ENCODE measurements at regions not wholly inside any gene's neighbourhood (a gene's known extent, or its start where the extent isn't known, plus 50 kb on each side); places are given as distances from the start of the nearest gene placed in this dataset.

DNA sequence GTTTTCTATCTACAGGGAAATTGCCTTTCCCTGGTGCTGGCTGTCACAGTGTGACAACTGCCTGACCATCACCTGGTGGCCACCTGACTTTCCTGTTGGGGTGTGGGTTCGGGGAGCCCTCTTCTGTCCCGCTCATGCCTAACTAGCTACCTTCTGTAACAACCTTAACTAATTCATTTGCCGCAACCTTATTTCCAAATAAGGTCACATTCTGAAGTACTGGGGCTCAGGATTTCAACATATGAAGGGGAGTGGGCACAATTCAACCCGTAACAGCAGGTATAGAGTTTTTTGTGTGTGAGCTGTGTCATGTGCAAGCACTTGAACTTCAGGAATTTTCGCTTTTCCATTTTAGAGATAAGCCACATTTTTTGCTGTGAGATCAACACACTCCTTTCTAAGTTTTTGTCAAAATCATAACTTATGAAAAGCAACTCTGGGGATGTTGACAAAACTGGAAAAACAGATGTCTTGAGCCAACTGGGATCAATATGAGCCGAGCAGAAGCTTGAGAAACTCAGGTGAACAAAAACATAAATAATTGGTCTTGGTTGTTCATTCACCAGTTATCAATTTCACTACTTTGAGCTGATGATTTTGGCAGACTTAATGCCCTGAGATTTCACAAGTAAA lies 242.0 kb upstream of the RGMA start:
- H3K79me1 ChIP-seq (ENCODE audit: low read depth, low read length), result no peaks in the 10 kb centered on the region
- H2BK5ac ChIP-seq (ENCODE audit: low read depth, low read length), result no peak overlapping the region
- H3K23ac ChIP-seq (ENCODE audit: insufficient read length), result no peak overlapping the region
- peaks cover 4% of the 10 kb centered on the region; the same call in 1 of the 2 replicates for H3K23me2 ChIP-seq (ENCODE audit: low read depth, low read length)
- no peak overlapping the region; the same call in 1 of the 2 replicates for H2BK12ac ChIP-seq (ENCODE audit: low read depth, low read length)
- no peak overlapping the region for H4K8ac ChIP-seq (ENCODE audit: extremely low read depth, insufficient read depth, low read length)
- H4K91ac ChIP-seq (replicated peaks; ENCODE audit: insufficient read length, low read length), result no peak overlapping the region
- H2BK15ac ChIP-seq (ENCODE audit: low read length), result no peak overlapping the region
- no peak overlapping the region for H3K14ac ChIP-seq (ENCODE audit: insufficient read length)
- H3K27ac ChIP-seq (ENCODE audit: low read depth, low read length), result no peak overlapping the region
- no peak overlapping the region for H3K18ac ChIP-seq (ENCODE audit: extremely low read depth, low read length)
- peaks cover 5 to 41% (median 31%) of the 10 kb centered on the region in 4 experiments for H3K27me3 ChIP-seq (replicated peaks in 1 of 4; ENCODE audit: control insufficient read depth in 3 of 4, extremely low read depth in 1 of 4, insufficient read depth in 3 of 4, low read length in 3 of 4)
- H2BK120ac ChIP-seq (replicated peaks; ENCODE audit: low read depth, low read length), result no peak overlapping the region
- no peaks in the 10 kb centered on the region for H3K9me3 ChIP-seq (ENCODE audit: insufficient read depth in 2 of 2, low read depth in 1 of 2, low read length in 1 of 2)
- no peaks in the 10 kb centered on the region for H3K36me3 ChIP-seq (ENCODE audit: control insufficient read depth in 2 of 4, insufficient read depth in 4 of 4, low read length in 3 of 4)
- H3K4me3 ChIP-seq (ENCODE audit: extremely low read depth in 1 of 4, insufficient read depth in 2 of 4, low read depth in 3 of 4, low read length in 4 of 4), result peak overlapping the region in 3 of 4 experiments; percentile 21 to 53 (median 36); a peak in 4 of 8 replicates
- no peak overlapping the region for H3K4ac ChIP-seq (replicated peaks; ENCODE audit: insufficient read length, low read depth, low read length)
- POLR2A ChIA-PET (ENCODE audit: partially characterized antibody), result interaction anchor here (0.7 to 1.7 kb wide), 4 partner anchors 51 to 271 kb away, joined by 3 to 6 read pairs (median 4); no protein-coding TSS in a partner anchor
- peaks cover 8 to 23% (median 20%) of the 10 kb centered on the region in 4 experiments for H3K4me1 ChIP-seq (replicated peaks in 1 of 4; ENCODE audit: control insufficient read depth in 3 of 4, insufficient read depth in 4 of 4, low read length in 3 of 4)
- H2AFZ ChIP-seq (ENCODE audit: low read length), result no peak overlapping the region
- DNase-seq (ENCODE audit: low read depth in 1 of 2, low spot score in 2 of 2), result no peak
- H3K9ac ChIP-seq (replicated peaks in 1 of 4; ENCODE audit: extremely low read depth in 1 of 4, low read depth in 3 of 4, low read length in 3 of 4), result no peak overlapping the region
- 24% methylated on average over 6 of the region's 6 CpGs; no CpG with 5 or more reads in 1 of the 2 experiments for WGBS, 2 experiments (ENCODE audit: extremely low coverage in 1 of 2, insufficient coverage in 1 of 2, insufficient read length in 1 of 2, insufficient replicate concordance in 2 of 2, low coverage in 1 of 2, low lambda C conversion rate in 2 of 2, missing lambda C conversion rate in 1 of 2)
- peak; percentile 32 for FAIRE-seq
- H2AK5ac ChIP-seq (ENCODE audit: low read depth, low read length), result no peak overlapping the region
- H4K20me1 ChIP-seq (replicated peaks in 1 of 2; ENCODE audit: control insufficient read depth in 1 of 2, insufficient read depth in 2 of 2, low read length in 2 of 2), result no peaks in the 10 kb centered on the region
- CTCF ChIA-PET (ENCODE audit: partially characterized antibody), result interaction anchor here (0.7 to 4.0 kb wide), 15 partner anchors 8 to 300 kb away, joined by 3 to 22 read pairs (median 3); partner anchors contain the start of gene RGMA
- H2BK20ac ChIP-seq (ENCODE audit: low read length), result no peak overlapping the region
- no peak overlapping the region for H3K56ac ChIP-seq (replicated peaks; ENCODE audit: insufficient read length, low read depth, low read length)
- H3K79me2 ChIP-seq (ENCODE audit: control insufficient read depth in 1 of 2, insufficient read depth in 2 of 2, low read length in 2 of 2), result no peaks in the 10 kb centered on the region
- H4K5ac ChIP-seq (ENCODE audit: insufficient read length, low read depth, low read length), result no peak overlapping the region
- peak overlapping the region; percentile 77 to 78 for H3K4me2 ChIP-seq (ENCODE audit: insufficient read depth in 1 of 2, low read depth in 2 of 2, low read length in 2 of 2)
- TF ChIP-seq CEBPB (IDR thresholded peaks at IDR 0.05; ENCODE audit: low read depth, low read length), result peak; percentile 66; the same call in 1 of the 2 replicates
- peak; percentile 68 to 80; a peak in 3 of 4 replicates for TF ChIP-seq SIN3A (conservative IDR thresholded peaks at IDR 0.05 in 1 of 2, IDR thresholded peaks at IDR 0.05 in 1 of 2; ENCODE audit: low read depth in 1 of 2, low read length in 2 of 2)
- no peak for TF ChIP-seq CBX8 (IDR thresholded peaks at IDR 0.05; ENCODE audit: borderline replicate concordance, low read depth, low read length)
- peak; percentile 53 to 69 for TF ChIP-seq RAD21 (IDR thresholded peaks at IDR 0.05 in 1 of 2, conservative IDR thresholded peaks at IDR 0.05 in 1 of 2; ENCODE audit: low read depth in 2 of 2, low read length in 2 of 2)
- peak; percentile 95 for TF ChIP-seq SRF (IDR thresholded peaks at IDR 0.05; ENCODE audit: low read depth, low read length)
- no peak for TF ChIP-seq BRCA1 (IDR thresholded peaks at IDR 0.05; ENCODE audit: low read depth, low read length)
- TF ChIP-seq RNF2 (IDR thresholded peaks at IDR 0.05; ENCODE audit: borderline replicate concordance, low read depth, low read length, missing control alignments, poor library complexity, severe bottlenecking), result no peak
- TF ChIP-seq RFX5 (IDR thresholded peaks at IDR 0.05; ENCODE audit: borderline replicate concordance, low read depth, low read length), result no peak
- TF ChIP-seq, protein P1, sequence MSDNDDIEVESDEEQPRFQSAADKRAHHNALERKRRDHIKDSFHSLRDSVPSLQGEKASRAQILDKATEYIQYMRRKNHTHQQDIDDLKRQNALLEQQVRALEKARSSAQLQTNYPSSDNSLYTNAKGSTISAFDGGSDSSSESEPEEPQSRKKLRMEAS (IDR thresholded peaks at IDR 0.05), result peak; percentile 60

All from H1 (cell line).